ENCODE measurements at regions not wholly inside any gene's neighbourhood (a gene's known extent, or its start where the extent isn't known, plus 50 kb on each side); places are given as distances from the start of the nearest gene placed in this dataset.

GRCh38 chr14:101706509-101707067 lies 54.9 kb upstream of the PPP2R5C start:
- no peak overlapping the region for H3K4me3 ChIP-seq (ENCODE audit: low read length)
- no peaks in the 10 kb centered on the region for H3K36me3 ChIP-seq (replicated peaks; ENCODE audit: insufficient read depth, low read length)
- no peak overlapping the region for H3K27ac ChIP-seq (ENCODE audit: low read length)
- no peaks in the 10 kb centered on the region for H3K27me3 ChIP-seq (replicated peaks; ENCODE audit: insufficient read depth, low read length)
- peak overlapping the region; percentile 32; the same call in 1 of the 2 replicates for H3K4me2 ChIP-seq (ENCODE audit: low read depth, low read length)
- no peaks in the 10 kb centered on the region; the same call in 1 of the 2 replicates for H3K4me1 ChIP-seq (ENCODE audit: low read length)
- no peaks in the 10 kb centered on the region for H3K79me2 ChIP-seq (ENCODE audit: low read length)
- peak overlapping the region; percentile 53; the same call in 1 of the 2 replicates for H2AFZ ChIP-seq (ENCODE audit: low read length)
- no peaks in the 10 kb centered on the region for H3K9me2 ChIP-seq (replicated peaks; ENCODE audit: insufficient read depth, low read length)
- DNase-seq = no peak
- no peaks in the 10 kb centered on the region for H3F3A ChIP-seq (ENCODE audit: insufficient read depth, low read length)
- no peak overlapping the region for H3K9ac ChIP-seq (ENCODE audit: low read length)
- no peaks in the 10 kb centered on the region for H4K20me1 ChIP-seq (ENCODE audit: insufficient read depth, low read length)
- TF ChIP-seq EZH2 (optimal IDR thresholded peaks at IDR 0.05; ENCODE audit: low read depth, low read length) (no peak), CTCF (IDR thresholded peaks at IDR 0.05; ENCODE audit: low read length) (no peak), EZH2phosphoT487 (IDR thresholded peaks at IDR 0.05; ENCODE audit: low read length) (no peak)
- no peaks in the 10 kb centered on the region for H3K9me3 ChIP-seq (replicated peaks; ENCODE audit: insufficient read depth, low read length)

- TF ChIP-seq CTCF (IDR thresholded peaks at IDR 0.05; ENCODE audit: low read length) (peak; percentile 57), EZH2 (optimal IDR thresholded peaks at IDR 0.05; ENCODE audit: low read depth, low read length) (no peak)
- Histone ChIP-seq H3K4me1 (ENCODE audit: low read length) (no peaks in the 10 kb centered on the region; the same call in 1 of the 2 replicates), H3K9me3 (replicated peaks; ENCODE audit: insufficient read depth, low read length) (no peaks in the 10 kb centered on the region), H3K27ac (ENCODE audit: low read length) (no peak overlapping the region), H3F3A (ENCODE audit: insufficient read depth, low read length) (no peaks in the 10 kb centered on the region), H2AFZ (ENCODE audit: low read length) (peak overlapping the region; percentile 63), H3K4me3 (ENCODE audit: low read length) (peak overlapping the region; percentile 25; the same call in 1 of the 2 replicates), H3K9ac (ENCODE audit: low read length) (no peak overlapping the region), H3K36me3 (replicated peaks; ENCODE audit: insufficient read depth, low read length) (no peaks in the 10 kb centered on the region), H4K20me1 (ENCODE audit: insufficient read depth, low read length) (no peaks in the 10 kb centered on the region), H3K9me2 (replicated peaks; ENCODE audit: insufficient read depth, low read length) (no peaks in the 10 kb centered on the region), H3K27me3 (replicated peaks; ENCODE audit: insufficient read depth, low read length) (no peaks in the 10 kb centered on the region), H3K4me2 (ENCODE audit: low read depth, low read length) (peak overlapping the region; percentile 50; the same call in 1 of the 2 replicates), H3K79me2 (ENCODE audit: low read length) (no peaks in the 10 kb centered on the region)
- peak; percentile 61 for DNase-seq
Measured at GRCh38 chr14:101707068-101707842, 54.3 kb upstream of the PPP2R5C start.

- peak overlapping the region; percentile 50; the same call in 1 of the 2 replicates for H3K4me2 ChIP-seq (ENCODE audit: low read depth, low read length)
- no peaks in the 10 kb centered on the region for H3K9me2 ChIP-seq (replicated peaks; ENCODE audit: insufficient read depth, low read length)
- H3K4me1 ChIP-seq (ENCODE audit: low read length) = no peaks in the 10 kb centered on the region; the same call in 1 of the 2 replicates
- no peaks in the 10 kb centered on the region for H3K27me3 ChIP-seq (replicated peaks; ENCODE audit: insufficient read depth, low read length)
- no peak overlapping the region for H3K9ac ChIP-seq (ENCODE audit: low read length)
- DNase-seq = no peak
- H3K79me2 ChIP-seq (ENCODE audit: low read length) = no peaks in the 10 kb centered on the region
- no peak overlapping the region; the same call in 1 of the 2 replicates for H3K4me3 ChIP-seq (ENCODE audit: low read length)
- no peak overlapping the region for H3K27ac ChIP-seq (ENCODE audit: low read length)
- no peaks in the 10 kb centered on the region for H3K9me3 ChIP-seq (replicated peaks; ENCODE audit: insufficient read depth, low read length)
- H3F3A ChIP-seq (ENCODE audit: insufficient read depth, low read length) = no peaks in the 10 kb centered on the region
- no peak for TF ChIP-seq EZH2 (optimal IDR thresholded peaks at IDR 0.05; ENCODE audit: low read depth, low read length)
- TF ChIP-seq EZH2phosphoT487 (IDR thresholded peaks at IDR 0.05; ENCODE audit: low read length) = no peak
- TF ChIP-seq CTCF (IDR thresholded peaks at IDR 0.05; ENCODE audit: low read length) = no peak
- no peaks in the 10 kb centered on the region for H3K36me3 ChIP-seq (replicated peaks; ENCODE audit: insufficient read depth, low read length)
- peak overlapping the region; percentile 63 for H2AFZ ChIP-seq (ENCODE audit: low read length)
- no peaks in the 10 kb centered on the region for H4K20me1 ChIP-seq (ENCODE audit: insufficient read depth, low read length)
Measured at GRCh38 chr14:101707863-101708620, 53.5 kb upstream of the PPP2R5C start.
